ENCODE measurements at regions not wholly inside any gene's neighbourhood (a gene's known extent, or its start where the extent isn't known, plus 50 kb on each side); places are given as distances from the start of the nearest gene placed in this dataset.
"Not testable (repeated sequence)": the region's sequence is repeated elsewhere in the genome, so short reads cannot be mapped to it uniquely, and the experiment has no call there.

- Histone ChIP-seq H3K9me3 (no peaks in the 10 kb centered on the region), H3K4me1 (no peaks in the 10 kb centered on the region), H3K27ac (no peak overlapping the region), H3K27me3 (no peaks in the 10 kb centered on the region), H3K36me3 (no peaks in the 10 kb centered on the region), H3K4me3 (no peak overlapping the region)
- DNase-seq = no peak
- intact Hi-C loops (cut with DNase I; ENCODE audit: low total_unique reads) = no loop called here
- TF ChIP-seq POLR2A (IDR thresholded peaks at IDR 0.05) (no peak), CTCF (IDR thresholded peaks at IDR 0.05) (no peak)
Measured at GRCh38 chrX:150212672-150213480, 150.2 kb upstream of the MAMLD1 start.

GRCh38 chrX:150213481-150214030 is 149.6 kb upstream of the MAMLD1 start:
- intact Hi-C loops (cut with DNase I; ENCODE audit: low total_unique reads) = no loop called here
- Histone ChIP-seq H3K9me3 (no peaks in the 10 kb centered on the region), H3K27me3 (no peaks in the 10 kb centered on the region), H3K27ac (no peak overlapping the region), H3K36me3 (no peaks in the 10 kb centered on the region), H3K4me1 (no peaks in the 10 kb centered on the region), H3K4me3 (no peak overlapping the region)
- DNase-seq = no peak
- TF ChIP-seq POLR2A (IDR thresholded peaks at IDR 0.05) = no peak
- TF ChIP-seq CTCF (IDR thresholded peaks at IDR 0.05) = no peak

- H3K27me3 ChIP-seq; DNase-seq; H3K36me3 ChIP-seq; intact Hi-C loops (cut with DNase I; ENCODE audit: low total_unique reads); H3K4me3 ChIP-seq; H3K27ac ChIP-seq; H3K4me1 ChIP-seq; H3K9me3 ChIP-seq: not testable (repeated sequence)
Measured at GRCh38 chrX:150216000-150216399, 147.1 kb upstream of the MAMLD1 start.

- no peak for TF ChIP-seq CTCF (IDR thresholded peaks at IDR 0.05)
- TF ChIP-seq POLR2A (IDR thresholded peaks at IDR 0.05) = no peak
- no peaks in the 10 kb centered on the region for H3K4me1 ChIP-seq
- no peak overlapping the region for H3K4me3 ChIP-seq
- H3K36me3 ChIP-seq = no peaks in the 10 kb centered on the region
- H3K27ac ChIP-seq = no peak overlapping the region
- H3K27me3 ChIP-seq = no peaks in the 10 kb centered on the region
- intact Hi-C loops (cut with DNase I; ENCODE audit: low total_unique reads) = no loop called here
- H3K9me3 ChIP-seq = no peaks in the 10 kb centered on the region
- no peak for DNase-seq
Measured at GRCh38 chrX:150216716-150217115, 146.4 kb upstream of the MAMLD1 start.

GRCh38 chrX:150217609-150218008 is 145.5 kb upstream of the MAMLD1 start:
- Histone ChIP-seq H3K36me3 (no peaks in the 10 kb centered on the region), H3K27me3 (no peaks in the 10 kb centered on the region), H3K4me1 (no peaks in the 10 kb centered on the region), H3K9me3 (no peaks in the 10 kb centered on the region), H3K4me3 (no peak overlapping the region), H3K27ac (no peak overlapping the region)
- no peak for DNase-seq
- intact Hi-C loops (cut with DNase I; ENCODE audit: low total_unique reads) = no loop called here
- TF ChIP-seq CTCF (IDR thresholded peaks at IDR 0.05) (no peak), POLR2A (IDR thresholded peaks at IDR 0.05) (no peak)
